Kidney epithelial cell (primary cell): ENCODE measurements at regions not wholly inside any gene's neighbourhood (a gene's known extent, or its start where the extent isn't known, plus 50 kb on each side); places are given as distances from the start of the nearest gene placed in this dataset.
A peak's percentile ranks its signal among the peaks of the same experiment; 100 is the strongest.
"Not testable (repeated sequence)": the region's sequence is repeated elsewhere in the genome, so short reads cannot be mapped to it uniquely, and the experiment has no call there.

ENCODE experiments used
- DNase-seq: peaks from one replicate; pipeline ENCODE4 v3.0.0-alpha.2; 2010; ENCODE audit warnings: low read depth
- H3K27me3 ChIP-seq: 2 replicates; pipeline ENCODE4 v1.6.0; 2011; ENCODE audit warnings: low read length; ENCODE audit not compliant: control insufficient read depth, insufficient read depth
- H3K36me3 ChIP-seq: 2 replicates; pipeline ENCODE4 v1.5.1; 2011; ENCODE audit warnings: low read length; ENCODE audit not compliant: control insufficient read depth, insufficient read depth
- H3K4me3 ChIP-seq: 2 replicates; pipeline ENCODE4 v1.5.1; 2011; ENCODE audit warnings: low read depth, mild to moderate bottlenecking, control low read depth, low read length
- TF ChIP-seq, protein P1 (sequence below): IDR thresholded peaks from 2 replicates; pipeline ENCODE4 v1.5.1; 2011; ENCODE audit warnings: mild to moderate bottlenecking, moderate library complexity, low read length, control low read depth, inconsistent platforms; ENCODE audit not compliant: insufficient read depth, poor library complexity, severe bottlenecking

DNA sequence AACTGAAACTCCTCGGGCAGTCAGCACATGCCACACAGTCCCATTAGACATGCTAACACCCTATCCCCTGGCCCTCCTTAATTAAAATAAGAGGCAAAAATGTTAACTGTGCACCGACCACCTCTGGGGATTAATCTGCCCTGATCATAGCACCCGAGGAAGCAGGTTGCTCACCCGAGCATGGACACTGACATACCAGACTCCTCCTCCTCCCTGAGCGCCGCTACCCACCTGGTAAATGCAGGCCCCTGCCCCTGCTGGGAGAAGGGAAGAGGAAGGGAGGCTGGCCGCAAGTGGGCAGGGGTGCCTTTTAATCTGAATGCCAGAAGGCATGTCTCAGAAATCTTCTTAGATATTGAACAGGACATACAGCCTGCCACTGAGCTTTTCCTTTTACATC, 360.9 kb downstream of the RRAGC start:
- TF ChIP-seq, protein P1, sequence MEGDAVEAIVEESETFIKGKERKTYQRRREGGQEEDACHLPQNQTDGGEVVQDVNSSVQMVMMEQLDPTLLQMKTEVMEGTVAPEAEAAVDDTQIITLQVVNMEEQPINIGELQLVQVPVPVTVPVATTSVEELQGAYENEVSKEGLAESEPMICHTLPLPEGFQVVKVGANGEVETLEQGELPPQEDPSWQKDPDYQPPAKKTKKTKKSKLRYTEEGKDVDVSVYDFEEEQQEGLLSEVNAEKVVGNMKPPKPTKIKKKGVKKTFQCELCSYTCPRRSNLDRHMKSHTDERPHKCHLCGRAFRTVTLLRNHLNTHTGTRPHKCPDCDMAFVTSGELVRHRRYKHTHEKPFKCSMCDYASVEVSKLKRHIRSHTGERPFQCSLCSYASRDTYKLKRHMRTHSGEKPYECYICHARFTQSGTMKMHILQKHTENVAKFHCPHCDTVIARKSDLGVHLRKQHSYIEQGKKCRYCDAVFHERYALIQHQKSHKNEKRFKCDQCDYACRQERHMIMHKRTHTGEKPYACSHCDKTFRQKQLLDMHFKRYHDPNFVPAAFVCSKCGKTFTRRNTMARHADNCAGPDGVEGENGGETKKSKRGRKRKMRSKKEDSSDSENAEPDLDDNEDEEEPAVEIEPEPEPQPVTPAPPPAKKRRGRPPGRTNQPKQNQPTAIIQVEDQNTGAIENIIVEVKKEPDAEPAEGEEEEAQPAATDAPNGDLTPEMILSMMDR: no peak
- DNase-seq: no peak
- no peaks in the 10 kb centered on the region for H3K36me3 ChIP-seq
- no peak overlapping the region for H3K4me3 ChIP-seq
- peaks cover 10% of the 10 kb centered on the region for H3K27me3 ChIP-seq

DNA sequence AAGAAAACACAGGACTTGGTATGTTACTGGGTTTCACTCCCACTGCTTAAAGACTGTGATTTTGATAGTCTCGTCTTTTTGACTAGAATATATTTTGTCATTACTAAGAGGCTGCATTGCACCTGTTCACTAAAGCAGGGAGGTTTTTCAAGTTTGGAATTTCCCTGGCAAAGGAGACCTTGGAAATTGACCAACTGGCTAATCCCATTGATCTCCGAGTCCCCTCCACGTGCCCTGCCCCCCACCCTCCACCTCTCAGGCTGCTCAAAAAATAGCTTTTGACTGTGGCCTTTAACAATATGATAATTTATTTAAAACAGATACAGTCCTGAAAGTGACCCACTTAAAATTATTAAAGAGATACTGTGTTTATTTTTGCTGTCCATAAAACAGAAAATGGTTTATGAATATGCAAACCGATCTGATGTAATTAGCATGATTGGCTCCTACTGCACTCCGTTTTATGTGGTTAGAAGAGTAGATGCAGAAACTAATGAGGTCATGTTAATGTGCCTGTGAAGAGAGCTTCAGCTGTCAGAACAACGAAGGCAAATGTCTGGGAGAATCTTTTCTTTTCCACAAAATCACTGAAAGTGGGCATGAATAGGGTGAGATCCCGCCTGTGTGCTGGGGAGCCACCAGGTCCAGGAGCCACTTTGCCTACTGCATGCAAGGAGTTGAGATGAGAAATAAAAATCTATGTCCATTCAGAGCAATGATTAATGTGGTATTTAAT, 361.5 kb downstream of the RRAGC start:
- no peak for DNase-seq
- Histone ChIP-seq H3K36me3 (no peaks in the 10 kb centered on the region), H3K4me3 (no peak overlapping the region), H3K27me3 (peaks cover 9% of the 10 kb centered on the region)
- TF ChIP-seq, protein P1: no peak

DNA sequence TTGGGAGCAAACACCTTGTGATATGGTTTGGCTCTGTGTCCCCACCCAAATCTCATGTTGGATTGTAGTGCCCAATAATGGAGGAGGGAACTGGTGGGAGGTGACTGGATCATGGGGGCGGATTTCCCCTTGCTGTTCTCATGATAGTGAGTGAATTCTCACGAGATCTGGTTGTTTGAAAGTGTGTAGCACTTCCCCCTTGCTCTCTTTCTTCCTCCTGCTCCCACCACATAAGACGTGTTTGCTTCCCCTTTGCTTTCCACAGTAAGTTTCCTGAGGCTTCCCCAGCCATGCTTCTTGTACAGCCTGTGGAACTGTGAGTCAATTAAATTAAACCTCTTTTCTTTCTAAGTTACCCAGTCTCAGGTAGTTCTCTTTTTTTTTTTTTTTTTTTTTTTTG, 366.3 kb downstream of the RRAGC start:
- DNase-seq: not testable (repeated sequence)

DNA sequence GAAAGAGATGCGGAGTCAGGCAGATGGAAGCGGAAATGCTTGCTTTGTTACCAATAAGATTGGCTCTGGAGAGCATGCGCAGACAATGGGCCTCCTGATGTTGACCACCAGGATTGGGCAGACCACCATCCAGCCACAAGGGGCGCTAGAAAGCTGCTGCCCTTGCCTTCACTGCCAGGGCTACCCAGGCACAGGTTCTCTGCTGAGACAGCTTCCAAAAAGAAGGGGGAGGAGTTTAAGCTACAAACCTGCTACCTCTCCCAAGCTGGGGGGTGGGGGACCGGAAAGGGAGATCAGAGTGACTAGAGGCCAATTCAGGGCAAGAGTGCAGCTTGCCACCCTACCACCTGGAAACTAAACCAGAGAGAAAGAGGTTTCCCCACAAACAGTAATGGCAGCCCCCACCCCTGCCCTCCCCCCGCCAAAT, 369.7 kb downstream of the RRAGC start:
- Histone ChIP-seq H3K4me3 (no peak overlapping the region), H3K36me3 (no peaks in the 10 kb centered on the region), H3K27me3 (no peaks in the 10 kb centered on the region)
- no peak for DNase-seq
- TF ChIP-seq, protein P1: peak; percentile 68

More for the DNA sequence above, 366.3 kb downstream of the RRAGC start:
- not testable (repeated sequence) for H3K36me3 ChIP-seq, H3K27me3 ChIP-seq, H3K4me3 ChIP-seq

DNA sequence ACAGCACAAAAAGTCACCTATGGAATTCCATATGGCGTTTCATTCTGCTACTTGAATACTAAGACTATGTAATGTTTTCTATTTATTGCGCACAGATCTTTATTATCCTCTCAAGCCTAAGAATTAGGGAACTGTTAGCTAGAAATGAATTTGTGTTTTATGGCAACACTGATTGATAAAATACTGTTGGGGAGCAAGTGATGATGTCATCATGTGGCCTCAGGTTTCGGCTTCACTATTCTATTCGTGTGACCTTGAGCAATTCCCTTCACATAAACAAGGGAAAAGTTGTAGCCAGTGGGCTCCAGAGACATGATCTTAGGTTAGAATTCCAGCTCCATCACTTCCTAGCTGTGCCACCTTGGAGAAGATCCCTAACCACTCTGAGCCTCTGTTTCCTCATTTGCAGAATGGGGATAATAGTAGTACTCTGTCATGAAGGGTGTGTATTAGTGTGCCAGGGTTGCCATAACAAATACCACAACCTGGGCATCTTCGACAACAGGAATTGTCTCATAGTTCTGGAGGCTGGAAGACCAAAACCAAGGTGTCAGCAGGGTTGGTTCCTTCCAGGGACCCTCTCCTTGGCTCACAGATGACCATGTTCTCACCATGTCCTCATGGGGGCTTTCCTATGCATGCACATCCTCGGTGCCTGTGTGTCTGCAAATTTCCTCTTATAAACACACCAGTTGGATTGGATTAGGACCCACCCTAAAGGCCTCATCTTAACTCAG, 371.2 kb downstream of the RRAGC start:
- no peaks in the 10 kb centered on the region for H3K27me3 ChIP-seq
- H3K36me3 ChIP-seq: no peaks in the 10 kb centered on the region
- TF ChIP-seq, protein P1: no peak
- no peak for DNase-seq
- no peak overlapping the region for H3K4me3 ChIP-seq

DNA sequence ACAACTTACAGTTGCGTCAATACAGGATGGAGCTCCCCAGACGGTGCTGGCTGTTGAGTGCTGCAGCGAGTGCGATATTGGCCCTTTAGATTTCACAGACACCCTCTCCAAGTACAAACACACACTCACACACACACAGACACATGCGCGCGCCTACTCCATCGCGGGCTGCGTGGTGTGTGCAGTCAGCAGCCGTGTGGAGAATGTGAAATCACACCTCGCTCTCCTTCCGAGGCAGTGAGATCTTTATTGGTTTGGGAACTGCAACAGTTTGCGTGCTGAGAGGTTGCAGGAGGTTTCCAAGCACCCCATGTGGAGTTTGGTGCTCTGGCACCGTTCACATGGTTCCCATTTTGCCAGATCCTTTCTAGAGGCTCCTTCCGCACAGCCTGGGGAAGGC, 372.2 kb downstream of the RRAGC start:
- Histone ChIP-seq H3K4me3 (no peak overlapping the region), H3K27me3 (no peaks in the 10 kb centered on the region), H3K36me3 (no peaks in the 10 kb centered on the region)
- TF ChIP-seq, protein P1: no peak
- DNase-seq: no peak
